ENCODE measurements at regions not wholly inside any gene's neighbourhood (a gene's known extent, or its start where the extent isn't known, plus 50 kb on each side); places are given as distances from the start of the nearest gene placed in this dataset.

DNA sequence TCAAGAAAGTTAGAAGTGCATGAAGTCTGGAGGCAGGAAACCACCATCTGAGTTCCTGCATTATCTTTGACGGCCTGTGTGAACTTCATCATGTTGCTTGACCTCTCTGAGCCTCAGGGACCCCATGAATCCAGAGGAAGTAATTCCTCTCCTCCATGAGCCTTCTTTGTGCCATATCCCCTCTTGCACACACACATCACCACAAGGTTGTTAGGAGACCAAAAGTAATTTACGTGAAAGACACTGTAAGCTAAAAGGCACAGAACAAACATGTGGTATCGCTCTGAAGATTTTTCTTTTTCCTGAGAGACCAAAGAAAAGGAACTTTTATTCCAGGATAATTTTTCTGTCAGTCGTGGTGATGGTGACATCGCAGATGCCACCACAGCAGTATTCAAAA, 55.9 kb upstream of the BCL6 start (continued):
- TF ChIP-seq, protein P1, sequence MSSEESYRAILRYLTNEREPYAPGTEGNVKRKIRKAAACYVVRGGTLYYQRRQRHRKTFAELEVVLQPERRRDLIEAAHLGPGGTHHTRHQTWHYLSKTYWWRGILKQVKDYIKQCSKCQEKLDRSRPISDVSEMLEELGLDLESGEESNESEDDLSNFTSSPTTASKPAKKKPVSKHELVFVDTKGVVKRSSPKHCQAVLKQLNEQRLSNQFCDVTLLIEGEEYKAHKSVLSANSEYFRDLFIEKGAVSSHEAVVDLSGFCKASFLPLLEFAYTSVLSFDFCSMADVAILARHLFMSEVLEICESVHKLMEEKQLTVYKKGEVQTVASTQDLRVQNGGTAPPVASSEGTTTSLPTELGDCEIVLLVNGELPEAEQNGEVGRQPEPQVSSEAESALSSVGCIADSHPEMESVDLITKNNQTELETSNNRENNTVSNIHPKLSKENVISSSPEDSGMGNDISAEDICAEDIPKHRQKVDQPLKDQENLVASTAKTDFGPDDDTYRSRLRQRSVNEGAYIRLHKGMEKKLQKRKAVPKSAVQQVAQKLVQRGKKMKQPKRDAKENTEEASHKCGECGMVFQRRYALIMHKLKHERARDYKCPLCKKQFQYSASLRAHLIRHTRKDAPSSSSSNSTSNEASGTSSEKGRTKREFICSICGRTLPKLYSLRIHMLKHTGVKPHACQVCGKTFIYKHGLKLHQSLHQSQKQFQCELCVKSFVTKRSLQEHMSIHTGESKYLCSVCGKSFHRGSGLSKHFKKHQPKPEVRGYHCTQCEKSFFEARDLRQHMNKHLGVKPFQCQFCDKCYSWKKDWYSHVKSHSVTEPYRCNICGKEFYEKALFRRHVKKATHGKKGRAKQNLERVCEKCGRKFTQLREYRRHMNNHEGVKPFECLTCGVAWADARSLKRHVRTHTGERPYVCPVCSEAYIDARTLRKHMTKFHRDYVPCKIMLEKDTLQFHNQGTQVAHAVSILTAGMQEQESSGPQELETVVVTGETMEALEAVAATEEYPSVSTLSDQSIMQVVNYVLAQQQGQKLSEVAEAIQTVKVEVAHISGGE (CRISPR knock-in tag; IDR thresholded peaks at IDR 0.05), result no peak

DNA sequence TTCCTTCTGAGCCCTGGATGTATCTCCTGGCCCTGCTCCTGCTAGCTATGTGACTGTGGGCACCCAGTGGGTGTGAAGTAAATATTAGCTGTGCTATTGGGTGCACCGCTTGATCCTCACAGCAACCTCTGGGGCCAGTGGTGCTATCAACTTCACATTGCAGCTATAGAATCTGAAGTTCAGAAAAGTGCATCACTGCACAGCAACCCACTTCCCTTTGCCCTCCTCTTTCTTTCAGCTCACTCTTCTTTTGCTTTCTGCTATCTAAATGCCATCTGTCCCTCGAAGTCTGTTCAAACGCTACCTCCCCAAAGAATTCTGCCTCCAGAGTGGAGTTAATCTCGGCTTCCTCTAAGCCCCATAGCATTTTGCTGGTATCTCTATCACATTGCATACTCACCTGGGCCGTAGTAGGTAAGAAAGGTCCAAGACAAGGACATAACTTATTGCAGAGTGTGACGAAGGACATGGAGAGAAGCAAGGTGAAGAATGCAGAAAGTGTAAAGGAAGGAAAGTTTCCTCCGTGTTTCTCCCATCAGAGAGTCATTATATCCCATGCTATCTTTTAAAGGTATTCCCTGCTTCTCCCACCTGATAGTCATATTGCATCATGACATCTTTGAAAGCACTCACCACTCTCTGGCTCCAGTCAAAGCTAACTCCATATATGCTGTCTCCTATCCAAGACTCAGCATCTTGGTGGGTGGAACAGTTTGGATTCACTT, 57.1 kb upstream of the BCL6 start:
- Histone ChIP-seq H4K20me1 (ENCODE audit: control insufficient read depth, insufficient read depth) (no peaks in the 10 kb centered on the region), H3K9me3 (replicated peaks; ENCODE audit: control insufficient read depth, insufficient read depth, low read length) (peaks cover 2% of the 10 kb centered on the region; the same call in 1 of the 3 replicates), H3K4me2 (ENCODE audit: control insufficient read depth, insufficient read depth) (peak overlapping the region; percentile 61), H3K27ac (ENCODE audit: control insufficient read depth, insufficient read depth) (no peak overlapping the region), H3K36me3 (ENCODE audit: control insufficient read depth in 2 of 2, insufficient read depth in 2 of 2, low read length in 1 of 2) (no peaks in the 10 kb centered on the region), H3K27me3 (replicated peaks in 1 of 2; ENCODE audit: control insufficient read depth in 2 of 2, insufficient read depth in 2 of 2, low read length in 1 of 2) (no peaks in the 10 kb centered on the region), H3K4me3 (no peak overlapping the region), H3K9ac (ENCODE audit: control insufficient read depth, insufficient read depth, low read length) (no peak overlapping the region), H2AFZ (ENCODE audit: control insufficient read depth, low read depth, low read length) (no peak overlapping the region), H3K79me2 (ENCODE audit: control insufficient read depth, insufficient read depth, low read length) (no peaks in the 10 kb centered on the region), H3K4me1 (ENCODE audit: control insufficient read depth, insufficient read depth, low read length) (peaks cover 33% of the 10 kb centered on the region)
- in situ Hi-C loops (cut with MboI) (no loop called here), intact Hi-C loops (cut with micrococcal nuclease; ENCODE audit: unreplicated experiment) (loop anchor here (2.0 to 5.0 kb wide), 2 partner anchors 54 to 115 kb away; no protein-coding TSS in a partner anchor)
- no peak for ATAC-seq
- peak; percentile 70; the same call in 1 of the 2 replicates for TF ChIP-seq SMARCA5 (IDR thresholded peaks at IDR 0.05)
- no peak for TF ChIP-seq BCL11A (IDR thresholded peaks at IDR 0.05; ENCODE audit: low read depth, low read length)
- no peak for DNase-seq (ENCODE audit: low read depth, low spot score)
- BruUV-seq (replicated peaks), result TSS peak; percentile 91
- POLR2A ChIA-PET, result interaction anchor here (1.2 kb wide), 1 partner anchor 57 kb away, joined by 3 read pairs; the partner anchor contains the start of gene BCL6
- RAD21 ChIA-PET (ENCODE audit: unreplicated experiment), result interaction anchor here (0.6 kb wide), 1 partner anchor 50 kb away, joined by 3 read pairs; no protein-coding TSS in a partner anchor
- 89% methylated on average over 7 of the region's 7 CpGs for WGBS (ENCODE audit: insufficient coverage, insufficient replicate concordance, low lambda C conversion rate, missing lambda C conversion rate)
- SMC1A ChIA-PET (ENCODE audit: uncharacterized antibody, unreplicated experiment), result interaction anchor here (0.7 to 2.0 kb wide), 6 partner anchors 8 to 124 kb away, joined by 3 to 7 read pairs (median 4); no protein-coding TSS in a partner anchor
- FAIRE-seq, result no peak
- CTCF ChIA-PET, result interaction anchor here (0.8 to 1.5 kb wide), 4 partner anchors 53 to 62 kb away, joined by 3 to 7 read pairs (median 5); no protein-coding TSS in a partner anchor
